NCI-H2029 treated with DMSO at 0.1 percent for 48 hours (cell line): ENCODE measurements at regions not wholly inside any gene's neighbourhood (a gene's known extent, or its start where the extent isn't known, plus 50 kb on each side); places are given as distances from the start of the nearest gene placed in this dataset.

Source experiments
- DNase-seq: peaks from one replicate; lab custom pipeline; 2025; lab: John Stamatoyannopoulos, UW

DNA sequence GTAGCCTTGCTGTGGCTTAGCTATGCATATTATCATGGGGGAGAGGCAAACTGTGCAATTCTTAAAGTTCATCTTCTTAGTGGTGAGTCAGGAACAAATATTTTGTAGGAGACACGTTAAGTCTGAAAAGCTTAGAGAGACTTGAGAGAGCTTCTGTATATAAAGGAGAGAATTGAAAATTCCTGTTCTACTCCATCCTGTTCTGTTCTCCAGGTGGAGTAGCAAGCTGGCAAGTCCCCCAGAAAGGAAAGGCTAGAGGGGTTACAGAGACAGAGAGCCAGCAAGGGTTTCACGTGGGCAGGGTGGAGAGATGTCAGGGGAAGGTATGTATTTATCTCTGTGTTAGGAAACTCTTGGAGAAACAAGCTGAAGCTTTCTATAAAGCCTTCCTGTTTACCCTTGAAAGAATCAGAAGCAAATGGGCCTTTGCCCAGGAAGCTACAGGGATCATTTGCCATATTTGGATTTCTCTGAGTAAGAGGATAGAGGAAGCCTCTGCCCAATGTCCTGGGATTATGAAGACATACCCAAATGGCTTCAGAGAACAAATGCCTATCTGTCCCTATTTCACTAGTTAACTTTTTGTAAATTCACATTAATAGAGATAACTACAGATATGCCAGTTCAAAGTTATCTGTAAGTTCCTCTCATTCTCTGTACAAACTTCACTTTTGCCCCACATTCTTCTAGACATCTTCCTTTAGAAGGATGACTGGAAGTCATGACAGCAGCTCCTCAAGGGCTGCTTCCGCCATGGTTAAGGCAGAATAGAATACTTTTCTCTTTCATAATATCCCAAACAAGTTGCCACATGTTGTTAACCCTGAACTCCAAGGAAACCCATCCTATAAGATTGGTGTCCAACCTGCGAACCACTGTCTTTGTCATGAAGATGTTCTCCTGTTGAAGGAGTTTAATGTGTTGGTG lies 126.7 kb upstream of the NEDD9 start:
- no peak for DNase-seq

DNA sequence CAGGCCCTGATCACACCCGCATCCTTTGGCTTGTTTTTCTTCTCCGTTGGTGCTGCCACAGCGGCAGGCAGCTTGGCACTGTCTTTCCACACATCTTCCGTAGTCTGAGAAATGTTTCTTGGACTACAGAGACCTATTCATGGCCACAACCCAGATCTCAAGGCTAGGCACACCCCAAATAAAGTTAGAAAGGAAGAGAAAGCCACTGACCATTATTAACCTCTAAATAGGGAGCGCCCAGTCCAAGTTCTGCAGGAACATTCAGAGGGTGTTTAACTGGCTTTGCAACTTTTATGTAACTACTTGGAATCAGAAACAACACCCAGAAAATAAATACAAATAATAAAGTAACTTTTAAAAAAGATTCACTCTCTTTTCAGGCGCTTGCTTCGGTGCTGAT lies 124.8 kb upstream of the NEDD9 start:
- DNase-seq, result no peak

DNA sequence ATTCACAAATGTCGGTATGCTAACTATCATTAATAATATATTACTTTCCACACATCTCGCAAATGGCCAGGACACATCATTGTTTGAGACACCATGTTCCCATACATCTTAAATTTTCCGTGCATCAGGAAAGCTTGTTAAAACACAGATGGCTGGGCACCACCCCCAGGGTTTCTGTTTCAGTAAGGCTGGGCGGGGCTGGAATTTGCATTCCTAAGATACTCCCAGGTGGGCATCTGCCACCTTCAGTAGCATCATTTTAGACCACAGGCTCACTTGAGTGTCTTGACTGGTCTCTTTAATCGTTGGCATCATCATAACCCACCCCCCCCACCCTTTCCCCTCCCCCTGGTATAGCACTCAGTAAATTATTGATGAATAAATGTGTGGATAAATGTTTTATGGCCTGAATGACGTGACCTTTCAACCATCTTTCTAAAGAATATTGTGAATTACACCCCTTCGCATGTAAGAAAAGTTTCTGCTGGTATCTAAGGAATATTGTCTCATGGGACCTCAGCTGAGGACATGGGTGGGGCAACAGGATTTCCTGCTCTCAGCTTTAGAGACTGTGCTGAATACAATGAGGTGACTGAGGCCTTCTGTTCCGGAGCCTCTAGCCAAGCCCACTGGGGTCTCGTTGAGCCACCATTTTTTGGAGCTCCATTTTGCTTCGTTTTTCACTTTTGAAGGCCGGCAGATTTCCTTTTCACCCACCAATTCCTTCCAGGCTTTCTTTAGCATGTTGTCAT lies 124.1 kb upstream of the NEDD9 start:
- no peak for DNase-seq

DNA sequence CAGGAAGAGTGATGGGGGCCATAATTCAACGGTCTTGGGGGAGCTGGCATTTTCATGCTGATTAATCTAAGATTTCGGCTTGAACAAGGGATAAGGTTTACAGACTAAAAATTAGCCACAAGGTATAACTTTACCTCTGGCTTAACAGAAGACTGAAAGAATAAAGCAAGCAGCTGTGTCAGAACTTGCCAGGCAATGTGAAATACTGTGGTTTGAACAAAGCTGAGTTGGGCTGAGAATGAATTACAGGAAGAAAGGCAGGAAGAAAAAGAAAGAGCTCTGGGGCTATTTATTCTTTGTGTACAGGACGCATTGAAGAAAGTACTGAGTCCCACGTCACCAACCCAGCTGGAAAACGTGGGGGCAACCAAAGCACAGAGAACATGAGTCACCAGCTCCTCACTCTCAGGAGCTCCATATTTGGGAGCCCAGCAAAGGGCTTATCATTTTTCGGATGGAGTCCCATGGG lies 121.5 kb upstream of the NEDD9 start:
- DNase-seq, result no peak

DNA sequence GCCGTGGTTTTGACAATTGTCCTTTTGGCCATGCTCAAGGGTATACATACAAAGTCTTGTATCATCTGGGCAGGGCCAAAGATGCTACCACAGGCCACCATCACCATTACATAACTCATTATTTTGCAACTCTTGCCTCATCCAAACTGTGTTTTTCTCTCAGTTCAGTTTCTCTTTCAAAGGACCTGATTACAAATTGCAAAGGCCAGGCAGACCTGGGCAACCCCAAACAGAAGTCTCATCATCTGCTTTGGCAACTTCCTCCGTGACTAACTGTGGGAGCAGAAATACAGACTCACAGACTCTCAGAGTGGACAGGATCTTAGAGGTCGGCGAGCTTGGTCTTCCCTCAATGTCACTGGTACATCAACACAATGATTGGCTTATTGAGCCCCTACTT lies 117.8 kb upstream of the NEDD9 start:
- no peak for DNase-seq

DNA sequence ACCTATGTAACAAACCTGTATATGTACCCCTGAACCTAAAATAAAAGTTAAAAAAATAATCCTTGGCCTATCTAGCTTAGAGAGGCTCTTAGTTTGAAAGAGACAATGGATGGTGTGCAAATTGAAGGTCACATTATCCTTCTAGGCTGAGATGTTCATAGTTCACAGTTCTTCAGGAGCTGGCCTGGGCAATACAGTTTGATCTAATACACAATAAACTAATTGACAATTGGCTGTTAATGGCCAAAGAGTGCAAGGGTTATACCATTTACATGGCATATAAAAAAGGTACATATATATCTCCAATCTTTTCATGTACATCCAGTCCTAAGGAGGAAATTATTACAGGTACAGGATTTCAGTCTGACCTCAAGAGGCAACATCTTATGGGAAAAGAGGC lies 117.4 kb upstream of the NEDD9 start:
- DNase-seq, result no peak

DNA sequence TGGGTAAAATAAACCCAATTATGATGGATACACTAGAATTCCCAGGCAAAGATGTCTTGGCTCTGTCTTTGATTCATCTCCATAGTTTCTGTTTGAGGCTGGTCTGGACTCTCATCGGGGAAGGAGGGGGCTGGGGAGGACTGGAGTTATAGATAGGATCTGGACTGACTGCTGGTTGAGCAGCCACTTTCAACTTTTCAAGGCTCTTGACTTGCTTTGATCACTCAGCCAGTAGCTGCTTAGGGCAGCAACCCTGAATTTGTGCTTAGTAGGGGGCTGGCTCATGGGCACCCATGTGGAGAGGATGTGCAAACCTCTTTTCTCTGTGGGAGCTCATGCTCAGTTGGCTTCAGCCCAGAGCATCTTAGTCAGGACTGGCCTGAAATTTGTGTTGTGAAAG lies 114.0 kb upstream of the NEDD9 start:
- DNase-seq, result no peak

DNA sequence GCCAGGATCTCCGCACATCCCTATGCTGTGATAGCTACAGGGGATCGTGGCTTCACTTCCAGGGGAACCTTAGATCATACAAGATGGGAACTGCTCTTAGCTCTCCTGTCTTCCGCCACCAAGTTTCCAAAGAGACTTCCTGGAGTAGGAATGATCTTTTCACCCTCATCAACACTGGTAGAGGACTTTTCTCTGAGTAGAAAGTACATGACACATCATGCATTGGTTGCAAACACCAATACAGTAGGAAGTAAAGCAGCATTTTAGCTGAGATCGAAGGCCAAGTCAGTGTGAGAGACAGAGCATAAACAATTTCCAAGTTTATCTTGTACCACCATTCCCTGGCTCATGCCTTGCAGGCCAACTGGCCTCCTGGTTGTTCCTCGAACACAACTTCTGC lies 113.1 kb upstream of the NEDD9 start:
- DNase-seq, result no peak

DNA sequence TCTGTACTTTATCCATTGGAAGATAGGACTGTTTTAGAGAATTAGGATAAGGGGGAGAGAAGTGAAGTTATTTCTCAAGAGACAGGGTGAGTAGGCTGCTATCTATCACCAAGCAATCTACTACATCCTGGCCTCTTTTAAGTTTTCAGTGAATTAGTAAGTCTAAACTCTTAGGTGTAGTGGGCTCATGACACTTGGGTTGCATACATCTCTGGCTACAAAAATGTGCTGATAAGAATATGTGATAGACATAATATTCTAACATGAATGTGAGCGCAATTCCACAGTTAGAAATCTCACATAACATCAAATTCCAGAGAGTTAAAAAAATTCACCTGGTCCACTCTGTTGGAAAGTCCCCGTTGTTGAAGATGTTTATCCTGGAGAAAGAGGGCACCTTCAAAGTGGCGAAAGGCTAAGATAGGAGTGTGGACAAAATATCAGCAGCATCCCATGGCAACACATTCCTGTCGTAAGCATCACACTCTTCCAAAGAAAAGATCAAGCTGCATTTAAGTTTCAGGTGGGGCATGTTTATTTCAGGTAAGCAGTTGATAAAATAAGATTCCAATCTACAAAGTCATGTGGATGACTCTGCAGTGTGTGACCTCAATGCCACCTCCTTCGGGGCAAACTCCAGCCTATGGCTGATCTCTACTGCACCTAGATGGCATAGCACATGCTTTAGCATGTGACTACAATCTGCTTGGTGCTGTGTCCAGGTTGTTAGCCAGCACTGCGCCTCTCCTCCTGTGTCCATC lies 111.7 kb upstream of the NEDD9 start:
- no peak for DNase-seq

DNA sequence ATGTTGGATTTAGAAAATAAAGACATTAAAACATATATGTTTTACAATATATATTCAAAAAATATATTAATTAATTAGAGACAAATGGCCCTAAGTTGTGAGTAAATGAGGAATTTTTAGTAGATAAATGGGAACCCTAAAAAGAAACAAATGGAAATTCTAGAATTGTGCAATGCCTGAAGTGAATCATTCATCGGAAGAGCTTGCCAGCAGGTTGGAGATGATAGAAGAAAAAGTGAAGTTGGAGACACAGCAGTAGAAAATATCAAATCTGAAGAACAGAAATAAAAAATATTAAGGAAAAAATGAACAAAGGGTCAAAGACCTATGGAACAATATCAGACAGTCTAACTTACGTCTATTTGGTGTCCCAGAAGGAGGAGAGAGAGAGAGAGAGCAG lies 109.4 kb upstream of the NEDD9 start:
- no peak for DNase-seq

DNA sequence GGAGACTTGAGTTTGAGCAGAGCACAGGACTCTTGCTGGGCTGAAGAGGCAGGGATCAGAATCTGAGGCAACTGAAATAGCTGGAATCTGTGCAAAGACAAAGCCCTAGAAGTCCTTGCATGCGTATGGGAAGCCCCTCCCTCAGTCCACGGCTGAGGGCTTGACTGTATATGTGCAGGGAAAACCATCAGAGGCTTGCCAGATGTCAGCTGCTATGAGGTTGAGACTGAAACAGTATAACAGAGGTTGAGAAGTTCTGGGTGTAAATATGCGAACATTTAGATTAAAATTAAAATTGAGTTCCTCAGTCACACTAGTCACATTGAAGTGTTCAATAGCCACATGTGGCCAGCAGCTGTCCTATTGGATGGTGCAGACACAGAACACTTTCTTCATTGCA lies 108.8 kb upstream of the NEDD9 start:
- DNase-seq, result no peak

DNA sequence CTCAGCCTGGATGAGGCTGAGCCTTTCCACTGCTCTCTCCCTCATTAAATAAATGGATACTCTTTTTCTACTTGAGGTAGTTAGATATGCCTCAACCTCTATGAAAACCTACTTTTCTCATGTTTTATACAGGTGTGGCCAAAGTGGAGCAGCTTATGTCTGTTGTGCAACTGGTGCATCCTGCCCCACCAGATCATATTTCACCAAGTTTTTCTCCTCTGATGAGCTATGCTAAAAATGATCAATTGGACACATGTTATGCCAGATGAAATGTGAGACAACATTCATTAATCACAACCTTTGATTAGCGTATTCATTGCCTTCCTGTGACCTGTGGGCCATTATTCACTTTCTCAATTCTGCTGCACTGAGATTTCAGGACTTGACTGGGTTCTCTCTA lies 106.9 kb upstream of the NEDD9 start:
- DNase-seq, result no peak

DNA sequence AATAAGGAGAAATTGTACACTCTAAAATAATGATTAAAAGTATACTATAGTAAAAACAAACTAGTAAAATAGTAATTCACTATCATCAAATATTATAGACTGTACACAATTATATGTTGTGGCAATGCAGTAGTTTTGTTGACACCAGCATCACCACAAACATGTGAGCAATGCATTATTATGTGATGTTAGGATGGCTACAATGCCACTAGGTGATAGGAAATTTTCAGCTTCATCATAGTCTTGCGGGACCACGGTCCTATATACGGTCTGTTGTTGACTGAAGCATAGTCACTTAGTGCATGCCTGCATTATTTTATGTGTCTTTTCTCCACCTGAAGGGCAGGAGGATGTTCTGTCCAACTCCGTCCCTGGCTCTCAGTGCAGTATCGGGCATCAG lies 104.8 kb upstream of the NEDD9 start:
- no peak for DNase-seq

DNA sequence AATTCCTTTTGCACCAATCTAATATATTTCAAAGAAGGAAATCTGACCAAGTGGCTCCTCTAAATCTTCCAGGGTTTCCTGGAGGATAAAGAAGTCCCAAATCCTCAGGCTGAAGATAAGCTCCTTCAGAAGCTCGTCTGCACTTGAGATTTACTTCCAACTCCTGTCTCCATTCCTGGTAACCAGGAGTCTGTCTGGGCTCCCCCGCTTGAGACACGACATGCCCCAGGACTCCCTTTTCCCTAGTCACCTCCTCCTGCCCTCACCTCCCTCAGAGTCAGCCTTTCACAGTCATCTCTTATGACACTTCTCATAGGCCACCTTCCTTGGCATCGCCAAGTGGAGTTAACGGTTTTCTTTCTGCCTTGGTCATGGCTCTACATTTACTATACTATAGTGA lies 103.4 kb upstream of the NEDD9 start:
- no peak for DNase-seq

DNA sequence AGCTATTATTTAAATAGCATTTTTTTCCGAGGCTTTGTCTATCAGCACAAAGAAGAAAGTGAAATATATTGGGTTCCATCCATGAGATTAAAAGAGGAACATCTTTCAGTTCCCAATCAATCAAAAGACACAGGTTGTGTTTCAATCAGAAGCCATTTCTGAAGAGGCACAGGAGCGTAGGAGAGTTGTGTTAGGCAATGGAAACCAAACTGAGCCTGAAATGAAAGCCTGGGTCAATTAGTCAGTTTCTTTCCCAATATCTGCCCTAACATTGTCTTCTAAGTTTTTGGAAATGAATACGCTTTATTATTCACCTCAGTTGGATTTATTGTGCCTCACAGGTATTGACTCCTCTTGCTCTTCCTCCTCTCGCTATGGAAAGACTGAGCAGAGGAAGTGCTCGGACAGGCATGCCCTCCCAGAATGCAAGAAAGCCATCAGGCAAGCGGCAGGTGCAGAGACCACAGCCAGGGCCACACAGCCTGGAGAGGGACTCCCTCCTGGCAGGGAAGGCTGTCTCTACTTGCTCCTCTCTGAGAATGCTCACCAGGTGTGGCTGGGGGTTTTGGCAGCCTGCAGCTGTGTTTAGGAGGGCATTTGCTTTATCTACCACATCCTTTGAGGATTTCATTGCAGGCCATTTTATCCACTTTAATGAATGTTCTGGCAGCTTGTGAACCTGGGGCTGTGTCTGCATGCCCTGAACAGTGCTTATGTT lies 100.8 kb upstream of the NEDD9 start:
- peak; percentile 46 for DNase-seq

DNA sequence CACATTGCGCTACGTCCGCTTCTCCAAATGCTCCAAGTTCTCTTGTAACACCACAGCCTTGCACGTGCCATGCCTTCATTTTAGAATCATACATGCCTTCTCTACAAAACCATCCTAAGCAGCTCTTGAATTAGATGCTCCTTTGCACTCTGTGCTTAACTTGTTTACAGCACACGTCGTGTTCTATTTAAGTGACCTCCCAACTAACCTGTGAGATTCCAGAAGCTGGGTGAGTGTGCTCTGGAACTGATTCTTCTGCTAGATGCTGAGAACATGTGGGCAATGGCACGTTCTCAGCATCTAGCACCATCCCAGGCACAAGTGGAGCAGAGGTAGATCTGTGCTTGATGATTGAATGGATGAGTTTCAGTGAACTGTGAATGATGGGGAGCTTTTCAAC lies 100.0 kb upstream of the NEDD9 start:
- DNase-seq, result no peak

DNA sequence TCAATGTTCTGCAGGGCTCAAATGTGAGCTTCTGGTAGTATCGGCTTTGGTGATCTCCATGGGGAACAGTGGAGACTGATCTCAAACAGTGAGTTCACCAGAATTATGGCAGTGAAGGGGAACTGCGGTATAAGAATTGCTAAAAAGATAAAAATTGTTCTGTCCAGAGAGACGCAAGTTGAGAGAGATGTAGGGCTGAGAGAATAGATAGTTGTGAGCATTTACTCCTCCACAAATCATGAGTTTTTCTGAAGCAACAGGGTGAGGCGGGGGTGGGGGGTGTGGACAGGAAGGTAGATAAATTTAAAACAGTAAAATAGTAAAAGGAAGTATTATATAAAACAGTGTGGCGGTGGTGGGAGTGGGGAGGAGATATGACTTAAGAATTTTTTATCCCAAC lies 98.6 kb upstream of the NEDD9 start:
- no peak for DNase-seq

DNA sequence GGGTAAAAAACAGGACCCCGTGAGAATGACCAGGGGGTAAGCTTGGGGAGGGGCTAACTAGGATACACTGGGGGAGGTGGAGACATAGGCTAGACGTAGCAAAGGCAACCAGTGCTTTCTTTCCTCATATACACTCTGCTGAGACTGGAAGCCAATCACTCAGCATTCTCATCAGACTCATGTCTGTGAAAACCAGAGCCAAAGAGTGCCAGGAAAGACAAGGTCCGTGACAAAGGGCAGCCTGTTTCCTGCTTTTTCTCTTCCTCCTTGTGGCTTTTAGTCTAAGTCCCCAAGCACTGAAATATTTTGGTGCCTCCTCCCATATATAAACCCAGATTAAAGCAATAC lies 97.9 kb upstream of the NEDD9 start:
- no peak for DNase-seq

DNA sequence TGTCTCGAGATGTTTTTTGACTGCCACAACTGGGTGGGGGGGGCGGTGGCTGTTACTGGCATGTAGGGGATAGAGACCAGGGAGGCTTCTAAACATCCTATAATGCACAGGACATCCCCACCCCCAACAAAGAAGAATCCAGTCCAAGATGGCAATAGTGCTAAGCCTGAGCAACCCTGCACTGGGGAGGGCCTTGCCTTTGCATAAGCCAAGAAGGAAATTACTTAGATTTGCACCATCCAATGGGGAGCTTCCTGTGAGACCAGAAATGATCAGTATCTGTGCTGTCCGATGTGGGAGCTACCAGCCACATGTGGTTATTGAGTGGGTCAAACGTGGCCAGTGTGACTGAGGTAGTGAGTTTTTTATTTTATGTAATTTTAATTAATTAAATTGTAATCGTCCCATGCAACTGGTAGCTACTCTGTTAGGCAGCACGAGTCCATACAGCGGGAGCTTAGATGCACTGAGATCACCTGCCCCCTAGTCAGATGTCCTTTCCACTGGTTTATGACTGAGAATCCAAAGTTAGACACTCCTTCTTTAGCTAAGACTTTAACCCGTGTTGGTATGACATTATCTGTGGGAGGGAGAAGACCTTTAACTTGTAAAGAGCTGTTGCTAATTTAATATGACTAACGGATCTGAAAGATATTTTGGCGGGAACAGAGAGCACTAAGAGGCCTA lies 97.4 kb upstream of the NEDD9 start:
- DNase-seq, result no peak

DNA sequence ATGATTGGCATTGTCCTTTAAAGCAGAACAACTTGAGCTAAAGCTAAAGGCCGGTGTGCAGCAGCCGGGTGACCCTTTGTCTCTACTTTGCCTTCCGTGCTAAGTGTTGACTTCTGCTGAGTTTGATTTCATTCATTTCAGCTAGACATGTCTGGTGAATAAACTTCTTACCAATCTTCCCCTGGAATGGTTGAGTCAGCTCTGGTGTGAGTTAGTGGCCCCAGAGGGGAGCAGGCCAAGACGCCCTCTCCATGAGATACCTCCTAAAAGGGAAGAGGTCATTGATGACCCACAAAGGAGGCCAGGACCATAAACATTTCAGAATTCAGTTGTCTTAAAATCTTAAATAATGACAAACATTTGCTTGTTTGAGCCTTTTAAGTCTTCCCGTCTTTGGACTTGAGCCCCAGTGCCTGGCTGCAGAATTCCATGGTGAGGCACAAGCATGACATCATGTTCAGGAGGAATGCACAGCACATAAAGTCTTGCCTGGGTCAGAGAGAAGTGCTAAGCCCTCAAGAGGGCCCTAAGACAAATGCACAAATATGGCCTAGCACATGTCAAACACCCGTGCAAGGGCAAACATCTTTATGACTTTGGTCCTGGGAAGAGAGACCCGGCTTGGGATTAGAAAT lies 96.3 kb upstream of the NEDD9 start:
- DNase-seq, result no peak

DNA sequence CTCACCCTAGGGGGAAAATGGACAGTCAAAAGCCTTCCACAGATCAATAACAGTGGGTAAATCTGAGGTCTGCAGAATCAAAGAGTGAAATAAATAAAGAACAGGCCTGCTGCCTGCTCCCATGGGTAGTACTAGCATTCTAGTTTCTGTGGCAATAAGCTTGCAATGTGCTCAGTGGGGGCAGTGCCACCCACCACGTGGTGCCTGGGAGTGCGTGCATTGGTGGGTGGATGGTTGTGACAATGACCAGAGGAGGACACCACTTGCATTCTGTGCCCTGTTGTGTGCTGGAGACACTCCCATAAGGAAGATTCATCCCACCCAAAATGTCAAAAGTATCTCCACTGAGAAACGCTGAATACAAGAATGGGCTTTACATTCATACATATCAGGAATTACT lies 95.5 kb upstream of the NEDD9 start:
- no peak for DNase-seq
